SIG-M5 treated with dmso at 0.1 percent for 504 hours (cell line): ENCODE measurements at regions not wholly inside any gene's neighbourhood (a gene's known extent, or its start where the extent isn't known, plus 50 kb on each side); places are given as distances from the start of the nearest gene placed in this dataset.
A peak's percentile ranks its signal among the peaks of the same experiment; 100 is the strongest.

Experiments used
- DNase-seq: peaks from one replicate; lab custom pipeline; 2025; ENCODE audit not compliant: unreplicated experiment; lab: John Stamatoyannopoulos, UW

DNA sequence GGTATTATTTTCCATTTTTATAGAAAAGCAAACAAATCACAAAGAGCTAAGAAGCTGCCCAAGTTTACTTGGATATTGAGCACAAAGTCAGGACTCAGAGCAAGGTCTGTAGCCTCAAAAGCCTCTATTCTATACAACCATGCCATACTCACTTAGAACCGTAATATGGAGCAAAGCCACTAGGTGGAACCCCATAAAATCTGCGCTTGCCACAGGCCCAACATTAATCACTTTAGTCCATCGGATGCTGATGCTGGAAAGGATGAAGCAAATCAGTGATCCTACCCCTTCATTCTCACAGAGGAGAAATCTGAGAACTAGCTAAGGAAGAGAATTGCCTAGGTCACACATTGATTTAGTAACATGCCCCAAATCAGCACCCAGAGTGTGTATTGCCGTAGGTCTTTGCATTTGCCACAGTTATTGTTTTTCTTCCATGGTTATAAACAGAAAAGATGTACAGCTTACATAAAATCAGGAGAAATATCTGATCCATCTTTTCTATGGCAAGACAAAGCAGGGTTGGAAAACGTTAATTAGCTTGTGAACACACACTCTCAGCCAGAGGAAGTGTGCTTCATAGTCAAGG, 56.7 kb upstream of the RAB38 start:
- peak; percentile 7 for DNase-seq

DNA sequence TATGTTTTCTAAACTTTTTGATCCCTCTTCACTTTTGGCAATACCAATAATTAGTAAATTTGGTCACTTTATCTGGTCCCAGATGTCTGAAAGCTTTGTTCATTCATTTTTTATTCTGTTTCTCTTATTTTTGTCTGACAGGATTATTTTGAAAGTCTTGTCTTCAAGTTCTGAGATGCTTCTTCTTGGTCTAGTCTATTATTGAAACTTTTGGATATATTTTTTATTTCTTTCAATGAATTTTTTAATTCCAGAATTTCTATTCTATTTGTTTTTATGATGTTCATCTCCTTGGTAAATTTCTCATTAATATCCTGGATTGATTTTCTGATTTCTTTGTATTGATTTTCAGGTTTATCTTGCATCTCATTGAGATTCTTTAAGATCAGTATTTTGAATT, 54.1 kb upstream of the RAB38 start:
- DNase-seq = no peak
